IMR-90 (cell line): ENCODE measurements at regions not wholly inside any gene's neighbourhood (a gene's known extent, or its start where the extent isn't known, plus 50 kb on each side); places are given as distances from the start of the nearest gene placed in this dataset.
"Not testable (repeated sequence)": the region's sequence is repeated elsewhere in the genome, so short reads cannot be mapped to it uniquely, and the experiment has no call there.

Source experiments
- ATAC-seq: fragments of 200-7000 bp; cut with Tn5 transposase; 2 replicates; pipeline ENCODE4 v1.9.1; 2020; ENCODE audit warnings: low read depth, mild to moderate bottlenecking, moderate library complexity
- BruUV-seq: library from RNA; stranded (reverse); fragments of 400-500 nt; replicated peaks from 2 replicates; lab custom pipeline; 2021; lab: Mats Ljungman, UMichigan
- CTCF ChIA-PET: fragments of 300-600 bp; formaldehyde crosslinking; extraction: SDS; loops from one replicate; lab custom pipeline; 2021; ENCODE audit warnings: antibody characterized with exemption; lab: Yijun Ruan, JAX
- POLR2A ChIA-PET: fragments of 300-600 bp; sonication (Branson Sonifier 250); formaldehyde crosslinking; loops from one replicate; lab custom pipeline; 2022; ENCODE audit warnings: antibody characterized with exemption; ENCODE audit not compliant: unreplicated experiment; lab: Charles Lee
- DNase-seq: peaks from one replicate; pipeline ENCODE4 v3.0.0; 2013
- H2AFZ ChIP-seq: replicated peaks from 2 replicates; pipeline ENCODE3; 2013; ENCODE audit warnings: low read length, mild to moderate bottlenecking; ENCODE audit not compliant: poor library complexity
- H2AK5ac ChIP-seq: 2 replicates; pipeline ENCODE4 v1.6.1; 2013; ENCODE audit warnings: low read depth, low read length, inconsistent platforms
- H2AK9ac ChIP-seq: replicated peaks from 2 replicates; pipeline ENCODE3; 2013; ENCODE audit warnings: mild to moderate bottlenecking, low read depth, low read length, moderate library complexity; ENCODE audit not compliant: poor library complexity
- H2BK120ac ChIP-seq: 2 replicates; pipeline ENCODE4 v1.6.1; 2013; ENCODE audit warnings: low read depth, low read length, inconsistent platforms
- H2BK15ac ChIP-seq: 3 replicates; pipeline ENCODE4 v1.6.1; 2013; ENCODE audit warnings: low read depth, low read length, inconsistent platforms
- H2BK20ac ChIP-seq: 2 replicates; pipeline ENCODE4 v1.6.1; 2013; ENCODE audit warnings: low read depth, mild to moderate bottlenecking, inconsistent platforms, low read length, moderate library complexity
- H2BK5ac ChIP-seq: 2 replicates; pipeline ENCODE4 v1.6.1; 2013; ENCODE audit warnings: mild to moderate bottlenecking, low read depth, low read length, inconsistent platforms; ENCODE audit not compliant: poor library complexity, severe bottlenecking
- H3K14ac ChIP-seq: replicated peaks from 2 replicates; pipeline ENCODE4 v1.6.1; 2013; ENCODE audit warnings: low read depth, low read length, inconsistent platforms
- H3K18ac ChIP-seq: 2 replicates; pipeline ENCODE4 v1.6.1; 2013; ENCODE audit warnings: low read depth, low read length, control low read depth
- H3K23ac ChIP-seq: 2 replicates; pipeline ENCODE4 v1.6.1; 2013; ENCODE audit warnings: low read depth, low read length, inconsistent platforms
- H3K27ac ChIP-seq: 2 replicates; pipeline ENCODE4 v1.5.1; 2013; ENCODE audit warnings: mild to moderate bottlenecking, control low read depth, low read length; ENCODE audit not compliant: insufficient read depth
- H3K27me3 ChIP-seq: 2 replicates; pipeline ENCODE4 v1.6.1; 2013; ENCODE audit warnings: low read length; ENCODE audit not compliant: control insufficient read depth, insufficient read depth
- H3K36me3 ChIP-seq: 2 replicates; pipeline ENCODE4 v1.6.1; 2013; ENCODE audit warnings: low read length, mixed read lengths; ENCODE audit not compliant: control insufficient read depth, insufficient read depth
- H3K4ac ChIP-seq: 2 replicates; pipeline ENCODE4 v1.6.1; 2013; ENCODE audit warnings: low read depth, low read length, inconsistent platforms
- H3K4me1 ChIP-seq: 2 replicates; pipeline ENCODE4 v1.6.1; 2013; ENCODE audit warnings: low read length, mixed read lengths; ENCODE audit not compliant: control insufficient read depth, insufficient read depth
- H3K4me2 ChIP-seq: 2 replicates; pipeline ENCODE4 v1.6.1; 2013; ENCODE audit warnings: low read depth, mild to moderate bottlenecking, control low read depth, low read length, moderate library complexity
- H3K4me3 ChIP-seq: 2 replicates; pipeline ENCODE4 v1.5.1; 2013; ENCODE audit warnings: low read depth, mild to moderate bottlenecking, control low read depth, low read length, moderate library complexity; ENCODE audit not compliant: insufficient read depth
- H3K56ac ChIP-seq: 2 replicates; pipeline ENCODE4 v1.6.1; 2013; ENCODE audit warnings: low read length, inconsistent platforms; ENCODE audit not compliant: insufficient read depth; ENCODE audit errors: extremely low read depth
- H3K79me1 ChIP-seq, 2 experiments: 2 replicates each; pipeline ENCODE4 v1.6.1; 2013; ENCODE audit warnings: low read length in 2 of 2, inconsistent platforms in 1 of 2, low read depth in 1 of 2
- H3K9ac ChIP-seq: 2 replicates; pipeline ENCODE4 v1.6.1; 2013; ENCODE audit warnings: low read depth, low read length, control low read depth
- H3K9me1 ChIP-seq: 2 replicates; pipeline ENCODE4 v1.6.1; 2013; ENCODE audit warnings: low read length, inconsistent platforms; ENCODE audit not compliant: insufficient read depth
- H3K9me3 ChIP-seq: 2 replicates; pipeline ENCODE4 v1.6.1; 2013; ENCODE audit warnings: low read length; ENCODE audit not compliant: control insufficient read depth, insufficient read depth
- H4K20me1 ChIP-seq: 2 replicates; pipeline ENCODE4 v1.6.1; 2013; ENCODE audit warnings: low read length, inconsistent platforms; ENCODE audit not compliant: insufficient read depth
- H4K5ac ChIP-seq: 2 replicates; pipeline ENCODE4 v1.6.1; 2013; ENCODE audit warnings: mild to moderate bottlenecking, low read depth, low read length, control low read depth
- H4K8ac ChIP-seq, 2 experiments: 2 replicates each; pipeline ENCODE4 v1.6.1; 2013; ENCODE audit warnings: low read depth in 2 of 2, low read length in 2 of 2, control low read depth in 1 of 2, inconsistent platforms in 1 of 2
- H4K91ac ChIP-seq: 2 replicates; pipeline ENCODE4 v1.6.1; 2013; ENCODE audit warnings: low read depth, low read length, inconsistent platforms; ENCODE audit not compliant: insufficient read depth
- WGBS, 2 experiments: methylation state at CpG; one replicate each; pipeline versions ENCODE4 v1.1.5 to v1.1.7; 2013; ENCODE audit warnings: missing lambda C conversion rate in 2 of 2; ENCODE audit not compliant: insufficient read length in 1 of 2; ENCODE audit errors: extremely low coverage in 2 of 2; 5-methylcytosine and 5-hydroxymethylcytosine counted together
- dilution Hi-C: fragments of 300-500 bp; cut with HindIII; formaldehyde crosslinking; loops from one replicate; pipeline ENCODE4 v1.14.3; 2018; ENCODE audit warnings: low sequenced_read_pairs; ENCODE audit not compliant: unreplicated experiment
- in situ Hi-C: fragments of 300-500 bp; cut with MboI; formaldehyde crosslinking; loops from 3 replicates; pipeline ENCODE4 v1.14.3; 2019; ENCODE audit warnings: low sequenced_read_pairs, inconsistent platforms, mixed read lengths
- intact Hi-C: fragments of 100-400 bp; cut with micrococcal nuclease; formaldehyde crosslinking; loops from 2 replicates; pipeline ENCODE4 v1.10.0; 2022

- H2BK20ac ChIP-seq, H3K9me3 ChIP-seq, H3K4me2 ChIP-seq, H3K56ac ChIP-seq, H3K4ac ChIP-seq, H3K27ac ChIP-seq, H2AFZ ChIP-seq, H3K4me1 ChIP-seq, H3K27me3 ChIP-seq, H2AK9ac ChIP-seq, H2AK5ac ChIP-seq, BruUV-seq, H2BK5ac ChIP-seq, H4K91ac ChIP-seq, POLR2A ChIA-PET, H3K9ac ChIP-seq, ATAC-seq, H4K5ac ChIP-seq, H4K20me1 ChIP-seq, H2BK15ac ChIP-seq, dilution Hi-C loops, in situ Hi-C loops, H2BK120ac ChIP-seq, intact Hi-C loops, H3K23ac ChIP-seq, H3K79me1 ChIP-seq, DNase-seq, H3K14ac ChIP-seq, H3K9me1 ChIP-seq, CTCF ChIA-PET, H3K36me3 ChIP-seq, H3K4me3 ChIP-seq, H4K8ac ChIP-seq, H3K18ac ChIP-seq: not testable (repeated sequence)
- WGBS, 2 experiments, result no CpG with 5 or more reads among the region's 14 CpGs
Measured at GRCh38 chr22:10662818-10663217, 4865.2 kb upstream of the OR11H1 start.
